ENCODE measurements at regions not wholly inside any gene's neighbourhood (a gene's known extent, or its start where the extent isn't known, plus 50 kb on each side); places are given as distances from the start of the nearest gene placed in this dataset.

- Histone ChIP-seq H3K27ac (peak overlapping the region; percentile 58 to 81), H3K4me1 (replicated peaks in 1 of 2) (peaks cover 13 to 29% of the 10 kb centered on the region in 2 donors), H3K4me3 (no peak overlapping the region)
- in situ Hi-C loops (cut with MboI; ENCODE audit: low pct_unique_long_range_greater_than_20kb in 2 of 9, low sequenced_read_pairs in 9 of 9, unreplicated experiment in 9 of 9), result no loop called here
- peak in 7 of 8 experiments; percentile 32 to 98 (median 96) for ATAC-seq (replicated peaks in 6 of 8)
- WGBS, 10 experiments, result 12 to 82% (median 23%) methylated on average over 4 to 11 of the region's 11 CpGs
Measured at GRCh38 chr12:75888874-75889613, 142.5 kb downstream of the PHLDA1 start.

GRCh38 chr12:75888399-75888798 lies 143.2 kb downstream of the PHLDA1 start:
- in situ Hi-C loops (cut with MboI; ENCODE audit: low pct_unique_long_range_greater_than_20kb in 2 of 9, low sequenced_read_pairs in 9 of 9, unreplicated experiment in 9 of 9), result no loop called here
- H3K4me1 ChIP-seq (replicated peaks in 1 of 2), result peaks cover 13 to 29% of the 10 kb centered on the region in 2 donors
- no peak overlapping the region for H3K4me3 ChIP-seq
- ATAC-seq (replicated peaks in 6 of 8), result no peak
- H3K27ac ChIP-seq, result no peak overlapping the region

- ATAC-seq (replicated peaks in 6 of 8), result no peak
- 40 to 100% (median 83%) methylated on average over 1 of the region's 1 CpG; no CpG with 5 or more reads in 5 of the 10 experiments for WGBS, 10 experiments
- in situ Hi-C loops (cut with MboI; ENCODE audit: low pct_unique_long_range_greater_than_20kb in 2 of 9, low sequenced_read_pairs in 9 of 9, unreplicated experiment in 9 of 9), result no loop called here
Measured at GRCh38 chr12:75887979-75888378, 143.6 kb downstream of the PHLDA1 start.

GRCh38 chr12:75884465-75884985 lies 147.1 kb downstream of the PHLDA1 start:
- Histone ChIP-seq H3K4me1 (replicated peaks in 1 of 2) (peaks cover 18 to 38% of the 10 kb centered on the region in 2 donors), H3K27ac (no peak overlapping the region), H3K4me3 (no peak overlapping the region)
- in situ Hi-C loops (cut with MboI; ENCODE audit: low pct_unique_long_range_greater_than_20kb in 2 of 9, low sequenced_read_pairs in 9 of 9, unreplicated experiment in 9 of 9), result no loop called here
- 67 to 100% (median 88%) methylated on average over 1 to 4 of the region's 4 CpGs; no CpG with 5 or more reads in 1 of the 10 experiments for WGBS, 10 experiments
- no peak for ATAC-seq (replicated peaks in 6 of 8)

More at GRCh38 chr12:75887979-75888378, 143.6 kb downstream of the PHLDA1 start:
- no peak overlapping the region for H3K27ac ChIP-seq
- no peak overlapping the region for H3K4me3 ChIP-seq
- H3K4me1 ChIP-seq (replicated peaks in 1 of 2), result peaks cover 13 to 27% of the 10 kb centered on the region in 2 donors

GRCh38 chr12:75883241-75883640 lies 148.3 kb downstream of the PHLDA1 start:
- WGBS, 10 experiments, result 70 to 100% (median 83%) methylated on average over 1 to 3 of the region's 3 CpGs; no CpG with 5 or more reads in 2 of the 10 experiments
- ATAC-seq (replicated peaks in 6 of 8), result no peak
- no peak overlapping the region for H3K27ac ChIP-seq

GRCh38 chr12:75882421-75882820 lies 149.2 kb downstream of the PHLDA1 start:
- 0 to 100% (median 52%) methylated on average over 1 to 3 of the region's 3 CpGs; no CpG with 5 or more reads in 1 of the 10 experiments for WGBS, 10 experiments
- no peak overlapping the region for H3K4me3 ChIP-seq
- in situ Hi-C loops (cut with MboI; ENCODE audit: low pct_unique_long_range_greater_than_20kb in 2 of 9, low sequenced_read_pairs in 9 of 9, unreplicated experiment in 9 of 9), result no loop called here
- H3K4me1 ChIP-seq (replicated peaks in 1 of 2), result peaks cover 29 to 48% of the 10 kb centered on the region in 2 donors
- H3K27ac ChIP-seq, result no peak overlapping the region
- ATAC-seq (replicated peaks in 6 of 8), result peak in 1 of 8 experiments; percentile 34

More at GRCh38 chr12:75883241-75883640, 148.3 kb downstream of the PHLDA1 start:
- peaks cover 22 to 40% of the 10 kb centered on the region in 2 donors for H3K4me1 ChIP-seq (replicated peaks in 1 of 2)
- in situ Hi-C loops (cut with MboI; ENCODE audit: low pct_unique_long_range_greater_than_20kb in 2 of 9, low sequenced_read_pairs in 9 of 9, unreplicated experiment in 9 of 9), result no loop called here
- no peak overlapping the region for H3K4me3 ChIP-seq

- peaks cover 34 to 53% of the 10 kb centered on the region in 2 donors for H3K4me1 ChIP-seq (replicated peaks in 1 of 2)
Measured at GRCh38 chr12:75881920-75882319, 149.7 kb downstream of the PHLDA1 start.

GRCh38 chr12:75877763-75878621 lies 153.6 kb downstream of the PHLDA1 start:
- peak in 7 of 8 experiments; percentile 14 to 94 (median 88) for ATAC-seq (replicated peaks in 6 of 8)
- in situ Hi-C loops (cut with MboI; ENCODE audit: low pct_unique_long_range_greater_than_20kb in 2 of 9, low sequenced_read_pairs in 9 of 9, unreplicated experiment in 9 of 9), result no loop called here
- Histone ChIP-seq H3K27ac (peak overlapping the region in 1 of 2 donors; percentile 53), H3K4me1 (replicated peaks in 1 of 2) (peaks cover 37 to 50% of the 10 kb centered on the region in 2 donors), H3K4me3 (peak overlapping the region in 2 of 5 donors; percentile 4 to 5)
- 33 to 71% (median 42%) methylated on average over 5 to 12 of the region's 13 CpGs for WGBS, 10 experiments

More at GRCh38 chr12:75881920-75882319, 149.7 kb downstream of the PHLDA1 start:
- in situ Hi-C loops (cut with MboI; ENCODE audit: low pct_unique_long_range_greater_than_20kb in 2 of 9, low sequenced_read_pairs in 9 of 9, unreplicated experiment in 9 of 9), result no loop called here
- no peak for ATAC-seq (replicated peaks in 6 of 8)
- Histone ChIP-seq H3K4me3 (no peak overlapping the region), H3K27ac (no peak overlapping the region)

GRCh38 chr12:75876832-75877762 lies 154.5 kb downstream of the PHLDA1 start:
- Histone ChIP-seq H3K27ac (peak overlapping the region; percentile 19 to 34), H3K4me3 (peak overlapping the region in 1 of 5 donors; percentile 5), H3K4me1 (replicated peaks in 1 of 2) (peaks cover 30 to 43% of the 10 kb centered on the region in 2 donors)
- peak in 2 of 8 experiments; percentile 45 to 62 for ATAC-seq (replicated peaks in 6 of 8)
- in situ Hi-C loops (cut with MboI; ENCODE audit: low pct_unique_long_range_greater_than_20kb in 2 of 9, low sequenced_read_pairs in 9 of 9, unreplicated experiment in 9 of 9), result no loop called here
- WGBS, 10 experiments, result 0 to 63% (median 47%) methylated on average over 1 to 4 of the region's 4 CpGs

GRCh38 chr12:75874441-75874840 lies 157.1 kb downstream of the PHLDA1 start:
- Histone ChIP-seq H3K27ac (no peak overlapping the region), H3K4me3 (no peak overlapping the region), H3K4me1 (replicated peaks in 1 of 2) (peaks cover 27 to 33% of the 10 kb centered on the region in 2 donors)
- in situ Hi-C loops (cut with MboI; ENCODE audit: low pct_unique_long_range_greater_than_20kb in 2 of 9, low sequenced_read_pairs in 9 of 9, unreplicated experiment in 9 of 9), result no loop called here
- ATAC-seq (replicated peaks in 6 of 8), result no peak
- 50 to 100% (median 79%) methylated on average over 1 to 2 of the region's 2 CpGs; no CpG with 5 or more reads in 2 of the 10 experiments for WGBS, 10 experiments

GRCh38 chr12:75872762-75873161 lies 158.8 kb downstream of the PHLDA1 start:
- H3K4me1 ChIP-seq (replicated peaks in 1 of 2), result peaks cover 12 to 16% of the 10 kb centered on the region in 2 donors
- no peak for ATAC-seq (replicated peaks in 6 of 8)
- no peak overlapping the region for H3K27ac ChIP-seq
- 83 to 100% (median 88%) methylated on average over 1 to 2 of the region's 2 CpGs; no CpG with 5 or more reads in 2 of the 10 experiments for WGBS, 10 experiments
- in situ Hi-C loops (cut with MboI; ENCODE audit: low pct_unique_long_range_greater_than_20kb in 2 of 9, low sequenced_read_pairs in 9 of 9, unreplicated experiment in 9 of 9), result no loop called here
- no peak overlapping the region for H3K4me3 ChIP-seq

- Histone ChIP-seq H3K4me1 (replicated peaks in 1 of 2) (peaks cover 0 to 4% of the 10 kb centered on the region in 2 donors), H3K4me3 (no peak overlapping the region), H3K27ac (no peak overlapping the region)
- no peak for ATAC-seq (replicated peaks in 6 of 8)
- WGBS, 10 experiments, result 15 to 100% (median 91%) methylated on average over 1 to 2 of the region's 2 CpGs; no CpG with 5 or more reads in 2 of the 10 experiments
- in situ Hi-C loops (cut with MboI; ENCODE audit: low pct_unique_long_range_greater_than_20kb in 2 of 9, low sequenced_read_pairs in 9 of 9, unreplicated experiment in 9 of 9), result no loop called here
Measured at GRCh38 chr12:75870878-75871277, 160.7 kb downstream of the PHLDA1 start.
